ENCODE measurements at regions not wholly inside any gene's neighbourhood (a gene's known extent, or its start where the extent isn't known, plus 50 kb on each side); places are given as distances from the start of the nearest gene placed in this dataset.

- DNase-seq (ENCODE audit: low read depth, low spot score) (no peak), FAIRE-seq (no peak)
- dilution Hi-C loops (cut with MboI; ENCODE audit: extremely low pct_ligation_motif_present, low sequenced_read_pairs) = no loop called here
- H3K4me2 ChIP-seq (ENCODE audit: insufficient read depth, low read length) = no peak overlapping the region
- no peaks in the 10 kb centered on the region for H3K4me1 ChIP-seq (ENCODE audit: control insufficient read depth, extremely low read depth, insufficient read depth, low read length)
- intact Hi-C loops (cut with micrococcal nuclease) = no loop called here
- BruUV-seq (replicated peaks) = no TSS peak
- no peaks in the 10 kb centered on the region for H4K20me1 ChIP-seq (replicated peaks; ENCODE audit: control insufficient read depth, extremely low read depth, insufficient read depth, low read length)
- ChIA-PET CTCF (no interaction called here), POLR2A (no interaction called here)
- TF ChIP-seq JUN (IDR thresholded peaks at IDR 0.05; ENCODE audit: borderline replicate concordance, insufficient read depth, insufficient read length, low read depth) (no peak), GATA2 (IDR thresholded peaks at IDR 0.05; ENCODE audit: insufficient read depth, insufficient read length, low read depth, low read length) (no peak), FOS (IDR thresholded peaks at IDR 0.05; ENCODE audit: borderline replicate concordance, insufficient read depth, low read length) (no peak), POLR2AphosphoS5 (IDR thresholded peaks at IDR 0.05; ENCODE audit: insufficient read depth, low read depth, low read length) (no peak), EZH2 (IDR thresholded peaks at IDR 0.05; ENCODE audit: borderline replicate concordance, low read depth, low read length, severe bottlenecking) (no peak), POLR2A (IDR thresholded peaks at IDR 0.05; ENCODE audit: low read depth, low read length) (no peak), MAX (IDR thresholded peaks at IDR 0.05; ENCODE audit: insufficient read depth, insufficient read length) (no peak), MYC (IDR thresholded peaks at IDR 0.05; ENCODE audit: low read depth, low read length) (no peak)
- TF ChIP-seq, protein P1, sequence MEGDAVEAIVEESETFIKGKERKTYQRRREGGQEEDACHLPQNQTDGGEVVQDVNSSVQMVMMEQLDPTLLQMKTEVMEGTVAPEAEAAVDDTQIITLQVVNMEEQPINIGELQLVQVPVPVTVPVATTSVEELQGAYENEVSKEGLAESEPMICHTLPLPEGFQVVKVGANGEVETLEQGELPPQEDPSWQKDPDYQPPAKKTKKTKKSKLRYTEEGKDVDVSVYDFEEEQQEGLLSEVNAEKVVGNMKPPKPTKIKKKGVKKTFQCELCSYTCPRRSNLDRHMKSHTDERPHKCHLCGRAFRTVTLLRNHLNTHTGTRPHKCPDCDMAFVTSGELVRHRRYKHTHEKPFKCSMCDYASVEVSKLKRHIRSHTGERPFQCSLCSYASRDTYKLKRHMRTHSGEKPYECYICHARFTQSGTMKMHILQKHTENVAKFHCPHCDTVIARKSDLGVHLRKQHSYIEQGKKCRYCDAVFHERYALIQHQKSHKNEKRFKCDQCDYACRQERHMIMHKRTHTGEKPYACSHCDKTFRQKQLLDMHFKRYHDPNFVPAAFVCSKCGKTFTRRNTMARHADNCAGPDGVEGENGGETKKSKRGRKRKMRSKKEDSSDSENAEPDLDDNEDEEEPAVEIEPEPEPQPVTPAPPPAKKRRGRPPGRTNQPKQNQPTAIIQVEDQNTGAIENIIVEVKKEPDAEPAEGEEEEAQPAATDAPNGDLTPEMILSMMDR (IDR thresholded peaks at IDR 0.05; ENCODE audit: extremely low read depth in 1 of 2, insufficient read depth in 1 of 2, low read depth in 1 of 2, low read length in 2 of 2) = no peak
- no peak overlapping the region for H3K4me3 ChIP-seq (replicated peaks in 1 of 3; ENCODE audit: insufficient read depth in 1 of 3, low read depth in 1 of 3, low read length in 3 of 3)
- no peaks in the 10 kb centered on the region for H3K79me2 ChIP-seq (ENCODE audit: control insufficient read depth, insufficient read depth, low read length)
- no peak overlapping the region for H3K9ac ChIP-seq (replicated peaks; ENCODE audit: extremely low read depth, insufficient read depth, low read length)
- H3K27me3 ChIP-seq (ENCODE audit: control insufficient read depth in 2 of 2, insufficient read depth in 2 of 2, low read length in 2 of 2) = no peaks in the 10 kb centered on the region
- no peak overlapping the region for H2AFZ ChIP-seq (ENCODE audit: low read depth, low read length)
- no peak overlapping the region for H3K27ac ChIP-seq (ENCODE audit: insufficient read depth, low read depth, low read length)
- H3K9me3 ChIP-seq (replicated peaks; ENCODE audit: control insufficient read depth, insufficient read depth, low read length) = peaks cover 4% of the 10 kb centered on the region
- H3K9me1 ChIP-seq (replicated peaks; ENCODE audit: control insufficient read depth, extremely low read depth, insufficient read depth, low read length) = no peaks in the 10 kb centered on the region
- no peaks in the 10 kb centered on the region for H3K36me3 ChIP-seq (ENCODE audit: control insufficient read depth in 2 of 2, extremely low read depth in 1 of 2, insufficient read depth in 2 of 2, low read length in 2 of 2)
These were observed 197.1 kb upstream of the GPC6 start for GRCh38 chr13:93029536-93029935.

All from endothelial cell of umbilical vein (primary cell).